OCI-M2 (cell line): ENCODE measurements at regions not wholly inside any gene's neighbourhood (a gene's known extent, or its start where the extent isn't known, plus 50 kb on each side); places are given as distances from the start of the nearest gene placed in this dataset.
"Not testable (repeated sequence)": the region's sequence is repeated elsewhere in the genome, so short reads cannot be mapped to it uniquely, and the experiment has no call there.

Source experiments
- DNase-seq: peaks from one replicate; lab custom pipeline; 2025; ENCODE audit not compliant: unreplicated experiment; lab: John Stamatoyannopoulos, UW

GRCh38 chr4:138860357-138860756 lies 155.2 kb upstream of the NOCT start:
- not testable (repeated sequence) for DNase-seq

GRCh38 chr4:138859254-138859653 lies 156.3 kb upstream of the NOCT start:
- no peak for DNase-seq

- DNase-seq: no peak
These were observed 157.2 kb upstream of the NOCT start for GRCh38 chr4:138858419-138858818.

GRCh38 chr4:138857416-138857815 lies 158.2 kb upstream of the NOCT start:
- no peak for DNase-seq

DNA sequence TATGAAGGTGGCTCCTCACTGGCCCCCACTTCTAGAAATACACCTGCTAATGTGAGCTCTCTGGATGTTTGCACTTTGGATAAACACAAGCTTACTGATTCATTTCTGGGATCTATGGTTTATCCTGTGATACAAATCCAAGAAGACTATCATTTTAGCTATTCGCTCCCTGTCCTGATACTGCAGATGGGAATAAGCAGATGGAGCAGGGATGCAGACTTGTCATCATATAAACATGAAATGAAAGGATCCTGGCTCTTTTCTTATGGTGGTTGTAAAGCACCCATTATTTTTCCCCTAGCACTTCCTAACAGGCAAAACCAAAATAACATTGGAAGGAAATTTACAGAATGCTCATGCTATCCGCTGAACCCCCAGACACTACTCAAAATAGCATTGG lies 162.9 kb upstream of the NOCT start:
- DNase-seq: no peak

DNA sequence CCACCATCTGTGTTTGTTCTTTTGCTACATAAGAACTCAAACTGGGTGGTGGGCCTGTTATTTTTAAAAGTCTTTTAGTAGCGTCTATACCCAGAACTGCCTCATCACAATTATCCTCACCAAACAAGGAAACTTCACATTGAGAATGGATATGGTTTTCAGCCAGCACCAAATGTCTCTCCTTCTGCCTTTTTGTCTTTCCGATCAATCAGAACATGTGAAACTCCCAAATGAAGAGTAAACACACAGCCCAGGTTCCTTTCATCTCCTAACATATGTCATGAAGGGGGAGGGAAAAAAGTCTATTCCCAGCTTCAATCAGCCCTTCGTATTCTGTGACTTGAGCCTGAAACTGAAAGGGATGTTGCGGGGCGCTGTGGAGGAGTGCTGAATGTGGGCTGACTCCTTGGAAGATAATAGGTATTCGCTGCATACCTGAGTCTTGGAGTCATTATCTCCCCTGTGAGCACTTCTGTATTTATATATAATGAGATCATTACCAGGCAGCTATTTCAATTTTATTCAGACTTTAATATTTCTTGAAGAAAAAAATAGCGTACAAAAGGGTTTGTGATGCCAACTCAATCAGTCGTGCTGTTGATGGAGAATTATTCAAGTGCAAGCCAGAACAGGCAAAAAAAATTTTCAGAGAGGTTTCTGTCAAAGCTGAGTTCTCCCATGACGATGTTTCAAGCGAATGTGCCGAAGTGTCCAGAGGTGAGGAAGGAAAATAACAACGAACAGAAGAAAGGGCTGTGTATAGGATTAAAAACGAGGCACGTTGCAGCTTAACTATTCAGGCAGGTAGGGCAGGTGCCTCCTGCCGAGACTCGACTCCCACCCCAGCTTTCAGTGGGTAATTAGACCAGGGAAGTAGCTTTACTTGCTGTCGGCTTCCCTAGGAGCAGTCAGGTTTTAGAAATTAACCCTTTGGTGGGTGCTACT lies 163.9 kb upstream of the NOCT start:
- no peak for DNase-seq

- no peak for DNase-seq
These were observed 169.9 kb upstream of the NOCT start for GRCh38 chr4:138845664-138846063.

- DNase-seq: no peak
These were observed 170.5 kb upstream of the NOCT start for GRCh38 chr4:138845054-138845453.

DNA sequence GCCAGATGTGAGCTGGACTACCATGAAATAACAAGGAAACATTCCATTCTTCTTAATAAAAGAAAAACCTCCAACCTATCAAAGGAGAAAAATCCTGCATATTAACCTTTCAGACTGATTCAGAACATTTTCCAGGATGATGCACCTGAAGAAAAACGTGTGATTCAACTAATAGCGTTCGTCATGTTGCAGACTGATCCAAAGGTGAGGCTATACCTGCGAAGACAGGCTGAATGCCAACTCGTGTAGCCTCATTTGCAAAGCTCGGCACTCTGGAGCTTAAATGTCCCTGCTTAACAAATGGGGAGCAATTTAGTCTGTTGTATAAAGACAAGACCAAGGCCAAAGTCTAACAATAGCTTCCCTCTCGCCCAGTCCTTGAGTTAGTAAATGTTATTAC lies 172.0 kb upstream of the NOCT start:
- no peak for DNase-seq

DNA sequence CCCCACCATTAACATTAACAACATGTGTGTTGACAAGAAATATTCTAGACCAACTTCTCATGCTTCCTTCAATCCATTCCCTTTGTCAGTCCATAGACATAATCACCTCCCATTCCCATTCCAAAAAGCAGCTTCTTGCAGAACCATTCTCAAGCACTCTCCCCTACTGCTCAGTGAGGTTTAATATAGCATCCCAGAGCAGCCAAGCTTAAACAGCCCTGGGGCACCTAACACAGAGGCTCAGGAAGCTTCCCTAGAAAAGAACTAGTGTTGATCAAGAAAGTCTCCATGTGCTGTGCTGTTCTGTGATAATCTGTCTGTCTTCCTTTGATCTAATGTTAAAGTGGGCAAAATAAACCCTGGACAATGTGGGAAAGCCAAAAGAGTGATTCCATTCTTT lies 174.2 kb upstream of the NOCT start:
- DNase-seq: no peak

DNA sequence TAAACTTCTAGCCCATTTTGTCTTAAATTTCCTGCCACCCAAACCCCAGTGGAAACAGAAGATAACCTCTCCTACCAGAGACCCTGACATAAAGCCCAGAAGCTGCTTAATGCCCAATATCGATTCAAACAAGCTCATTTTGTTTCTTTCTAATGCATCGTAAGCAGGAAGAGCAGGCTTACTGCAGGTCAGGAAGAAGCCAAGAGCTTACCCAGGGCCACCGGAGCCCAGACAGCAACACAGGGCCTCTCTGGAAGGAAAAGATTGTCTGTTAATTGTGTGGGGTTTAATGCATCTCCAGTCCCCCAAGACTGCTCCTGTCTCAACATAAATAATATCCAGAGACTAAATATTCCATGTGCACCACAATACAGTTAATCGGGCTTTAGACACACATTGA lies 177.3 kb upstream of the NOCT start:
- no peak for DNase-seq

DNA sequence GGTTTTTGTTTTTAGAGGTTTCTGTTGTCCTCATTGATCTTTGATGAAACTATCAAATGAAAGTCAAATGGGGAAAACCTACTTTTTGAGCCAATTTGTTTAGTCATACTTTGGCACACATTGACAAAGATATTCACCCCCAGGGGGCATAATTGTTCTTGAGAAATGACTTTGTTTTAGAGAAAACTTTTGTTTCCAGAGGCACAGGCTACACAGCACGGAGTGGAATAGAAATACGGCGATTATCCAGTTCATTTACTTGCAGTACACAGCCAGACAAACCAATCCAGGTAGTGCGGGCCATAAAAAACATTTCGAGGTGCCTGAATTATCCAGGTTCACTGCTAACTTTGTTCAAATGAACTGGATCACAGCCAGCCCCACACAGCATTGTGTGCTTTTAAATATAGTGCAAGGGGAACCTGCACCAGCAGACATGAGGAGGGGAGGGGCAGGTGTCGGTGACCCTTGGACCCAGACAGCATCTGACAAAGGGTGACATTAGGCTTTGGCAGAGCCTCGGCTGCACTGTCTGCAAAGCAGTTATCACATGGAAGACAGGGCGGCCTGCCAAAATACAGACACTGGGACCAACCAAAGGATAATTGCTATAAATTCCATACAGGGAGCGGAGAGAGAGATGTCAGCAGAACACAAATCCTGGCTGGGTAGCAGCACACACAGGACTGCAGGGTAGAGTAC lies 179.6 kb upstream of the NOCT start:
- no peak for DNase-seq

- no peak for DNase-seq
These were observed 181.6 kb upstream of the NOCT start for GRCh38 chr4:138833974-138834373.

- no peak for DNase-seq
These were observed 183.0 kb upstream of the NOCT start for GRCh38 chr4:138832563-138832962.

GRCh38 chr4:138831948-138832347 lies 183.6 kb upstream of the NOCT start:
- DNase-seq: no peak

DNA sequence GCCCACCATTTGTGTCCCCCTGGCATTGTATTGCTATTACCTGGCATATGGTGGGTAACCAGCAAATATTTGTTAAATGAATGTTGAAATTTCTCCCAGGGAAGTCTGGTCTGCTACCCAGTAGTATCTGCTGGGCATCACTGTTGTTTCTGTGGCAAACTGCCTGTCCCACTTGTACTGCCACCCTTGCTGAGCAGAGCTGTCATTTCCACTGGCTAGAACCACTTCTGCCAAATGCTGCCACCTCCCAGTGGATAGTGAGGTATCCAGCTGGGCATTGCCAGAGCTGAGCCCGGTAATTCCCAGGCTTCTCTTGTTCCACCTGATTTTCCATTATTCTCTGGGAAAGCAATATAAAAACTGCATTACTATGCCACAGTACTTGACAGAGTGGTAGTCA lies 186.7 kb upstream of the NOCT start:
- DNase-seq: no peak

DNA sequence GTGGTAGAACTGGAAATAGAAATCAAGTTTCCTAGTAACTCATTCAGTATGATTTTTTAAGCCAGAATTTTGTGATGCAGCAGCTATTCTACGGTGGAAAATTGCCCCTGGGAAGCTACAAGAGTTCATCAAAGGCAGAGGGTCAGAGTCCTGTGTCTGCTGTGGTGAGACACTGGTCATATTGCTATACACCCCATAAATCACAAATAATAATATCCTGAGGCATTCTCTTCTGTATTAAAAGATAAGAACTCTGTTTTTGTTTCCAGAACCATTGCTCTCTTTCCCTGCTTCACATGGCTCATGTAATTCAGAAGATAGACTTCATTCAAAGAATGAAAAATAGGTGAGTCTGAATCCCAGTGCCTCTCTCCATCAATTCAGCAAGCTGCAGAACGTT lies 188.8 kb upstream of the NOCT start:
- no peak for DNase-seq

- no peak for DNase-seq
These were observed 189.3 kb upstream of the NOCT start for GRCh38 chr4:138826322-138826721.

GRCh38 chr4:138821331-138821730 lies 194.2 kb upstream of the NOCT start:
- no peak for DNase-seq

DNA sequence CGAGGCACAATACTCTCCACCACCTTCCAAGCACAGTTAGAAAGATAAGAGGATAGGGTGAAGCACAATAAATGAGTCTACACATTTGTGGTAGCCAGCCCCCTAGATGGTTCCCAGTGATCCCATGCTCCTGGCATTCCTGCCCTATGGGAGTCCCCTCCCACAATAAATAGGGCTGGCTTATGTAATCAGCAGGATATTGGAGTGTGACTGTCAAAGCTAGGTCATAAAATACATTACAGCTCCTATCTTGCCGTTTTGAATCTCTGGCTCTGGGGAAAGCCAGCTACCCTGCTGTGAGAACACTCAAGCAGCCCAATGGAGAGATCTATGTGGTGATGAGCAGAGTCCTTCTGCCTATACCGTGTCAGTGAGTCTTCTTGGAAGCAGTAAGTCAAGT lies 198.7 kb upstream of the NOCT start:
- no peak for DNase-seq

DNA sequence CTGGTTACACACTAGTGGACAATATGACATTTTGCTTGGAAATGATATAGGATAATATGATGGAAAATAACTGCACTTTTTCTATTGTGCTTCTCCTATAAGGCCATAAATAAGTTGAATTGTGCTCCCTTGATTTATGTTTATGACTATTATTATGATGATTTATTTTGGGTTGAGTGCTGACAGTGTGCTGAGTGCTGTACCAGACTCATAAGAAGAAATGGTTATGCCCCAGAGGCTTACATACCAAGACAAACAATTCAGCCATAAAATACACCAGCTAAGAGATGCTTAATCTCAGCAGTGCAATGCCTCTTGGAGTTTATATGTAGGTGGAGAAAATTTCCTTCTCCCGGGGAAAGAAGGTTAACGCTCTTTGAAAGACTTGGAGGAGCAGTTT lies 199.8 kb upstream of the NOCT start:
- no peak for DNase-seq

GRCh38 chr4:138805736-138806135 lies 209.8 kb upstream of the NOCT start:
- DNase-seq: no peak
